ENCODE measurements at regions not wholly inside any gene's neighbourhood (a gene's known extent, or its start where the extent isn't known, plus 50 kb on each side); places are given as distances from the start of the nearest gene placed in this dataset.
"Not testable (repeated sequence)": the region's sequence is repeated elsewhere in the genome, so short reads cannot be mapped to it uniquely, and the experiment has no call there.

DNA sequence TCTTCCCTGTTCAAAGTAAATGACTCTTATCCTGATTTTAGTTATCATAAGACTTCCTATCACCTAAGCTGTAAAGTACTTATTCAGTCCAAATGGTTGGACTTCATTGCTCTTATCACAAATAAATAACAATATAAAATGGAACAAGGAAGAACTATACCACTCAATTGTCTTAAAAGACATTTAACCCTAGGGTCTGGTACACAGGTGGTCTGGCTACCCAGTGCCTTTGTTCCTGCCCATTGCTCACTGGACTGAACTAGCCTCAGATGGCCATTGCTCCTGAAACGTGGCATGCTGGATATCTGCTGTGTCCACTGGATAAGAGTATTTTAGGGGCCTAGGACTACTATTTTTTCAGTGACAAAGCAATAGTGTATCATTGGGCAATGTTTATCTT lies 574.3 kb upstream of the CA10 start:
- no peak for DNase-seq (ENCODE audit: low read depth)

DNA sequence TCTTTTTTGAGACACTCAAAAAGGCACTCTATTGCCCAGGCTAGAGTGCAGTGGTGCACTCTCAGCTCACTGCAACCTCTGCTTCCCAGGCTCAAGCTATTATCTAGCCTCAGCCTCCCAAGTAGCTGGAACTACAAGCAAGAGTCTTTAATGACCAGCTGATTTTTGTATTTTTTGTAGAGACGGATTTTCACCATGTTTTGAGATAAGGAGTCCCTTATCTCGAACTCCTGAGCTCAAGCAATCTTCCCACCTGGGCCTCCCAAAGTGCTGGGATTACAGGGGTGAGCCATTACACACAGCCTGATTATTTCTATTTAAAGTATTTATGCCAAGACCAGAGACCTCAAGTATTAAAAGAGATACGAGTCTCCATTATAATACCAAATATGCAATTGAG lies 566.1 kb upstream of the CA10 start:
- no peak for DNase-seq (ENCODE audit: low read depth)

DNA sequence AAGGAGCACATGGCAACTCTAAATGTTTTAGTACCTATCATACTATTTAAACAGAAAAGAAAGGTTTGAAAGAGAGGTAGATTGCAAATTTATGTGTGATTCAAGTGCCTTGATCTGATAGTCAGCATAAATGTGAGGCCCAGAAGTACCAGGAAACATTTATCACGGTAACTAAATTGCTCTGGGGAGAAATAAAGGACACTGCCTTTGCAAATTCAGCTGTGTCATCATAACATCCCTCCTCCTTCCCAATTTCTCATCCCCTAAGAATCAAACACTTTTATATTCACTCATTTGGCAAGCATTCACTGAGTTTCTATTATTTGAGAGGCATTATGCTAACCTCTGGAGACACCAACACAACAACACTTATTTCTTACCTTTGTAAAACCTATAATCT lies 563.4 kb upstream of the CA10 start:
- DNase-seq (ENCODE audit: low read depth): no peak

DNA sequence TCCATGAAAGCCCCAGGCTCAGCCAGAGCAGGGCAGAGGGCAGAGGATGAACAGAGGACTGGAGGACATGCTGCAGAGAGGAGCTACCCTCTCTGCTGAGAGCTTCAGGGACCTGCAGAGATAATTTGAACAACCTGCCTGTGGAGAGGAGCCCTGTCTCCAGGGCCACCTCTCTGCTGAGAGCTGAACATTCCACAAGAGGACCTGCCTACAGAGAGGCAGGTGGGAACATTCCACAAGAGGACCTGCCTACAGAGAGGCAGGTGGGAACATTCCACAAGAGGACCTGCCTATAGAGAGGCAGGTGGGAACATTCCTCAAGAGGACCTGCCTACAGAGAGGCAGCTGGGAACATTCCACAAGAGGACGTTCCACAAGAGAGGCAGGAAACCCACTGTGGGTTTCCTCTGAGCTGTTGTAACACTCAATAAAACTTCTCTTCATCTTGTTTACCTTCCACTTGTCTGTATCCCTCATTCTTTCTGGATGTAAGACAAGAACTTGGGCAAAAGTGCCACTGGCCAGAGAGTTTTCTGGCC lies 551.9 kb upstream of the CA10 start:
- no peak for DNase-seq (ENCODE audit: low read depth)

DNA sequence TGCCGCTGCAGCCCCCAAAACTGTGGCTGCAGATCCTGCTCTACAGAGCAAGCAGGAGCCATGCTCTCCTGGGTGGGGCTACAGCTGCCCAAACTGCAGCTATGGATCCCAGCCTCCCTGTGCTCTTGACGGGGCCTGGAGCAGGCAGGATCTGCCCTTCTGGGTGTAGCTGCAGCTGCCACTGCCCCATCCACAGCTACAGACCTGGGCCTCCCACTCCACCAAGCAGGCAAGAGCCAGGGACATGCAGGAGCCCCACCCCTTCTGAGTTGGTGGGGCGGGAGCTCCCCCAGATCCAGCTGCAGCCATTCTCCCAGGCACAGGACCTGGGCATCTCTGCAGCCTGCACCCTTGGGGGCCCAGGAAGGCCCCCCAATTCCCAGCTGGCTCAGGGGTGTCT lies 551.2 kb upstream of the CA10 start:
- DNase-seq (ENCODE audit: low read depth): no peak

DNA sequence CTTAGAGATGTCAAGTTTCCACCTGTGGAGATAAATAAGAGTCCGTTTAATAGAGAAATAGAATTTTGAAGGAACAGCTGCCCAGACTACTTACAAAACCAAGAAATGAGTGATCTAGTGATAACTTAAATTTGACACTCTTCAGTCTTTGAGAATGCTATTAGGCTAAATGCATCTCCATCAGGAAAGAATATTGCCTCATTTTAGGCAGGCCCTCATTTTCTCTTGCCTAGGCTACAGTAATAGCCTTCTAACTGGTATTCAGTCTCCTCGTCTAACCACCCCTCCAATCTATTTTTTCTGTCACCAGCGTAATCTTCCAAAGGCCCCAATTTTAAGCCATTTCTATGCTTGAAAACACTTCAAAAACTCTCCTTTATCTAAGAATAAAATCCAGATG lies 537.8 kb upstream of the CA10 start:
- DNase-seq (ENCODE audit: low read depth): no peak

DNA sequence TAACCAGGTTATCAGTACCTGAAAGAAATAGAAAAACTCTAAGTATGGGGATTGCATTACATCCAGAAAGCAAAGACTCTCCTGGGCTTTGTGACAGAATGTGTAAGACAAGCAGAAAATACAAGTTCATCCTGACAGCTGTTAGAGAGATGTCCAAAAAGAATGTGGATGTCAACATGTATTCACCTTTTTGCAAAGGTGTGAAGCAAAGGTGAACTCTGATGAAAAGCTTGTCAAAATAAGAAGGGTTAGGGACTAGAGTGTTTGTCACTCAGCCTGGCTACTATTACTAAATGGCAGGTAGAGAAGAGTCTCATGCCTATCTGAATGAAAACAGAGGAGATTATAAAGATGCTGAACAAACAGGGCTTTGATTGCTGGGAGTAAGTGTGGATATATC lies 527.6 kb upstream of the CA10 start:
- no peak for DNase-seq (ENCODE audit: low read depth)

DNA sequence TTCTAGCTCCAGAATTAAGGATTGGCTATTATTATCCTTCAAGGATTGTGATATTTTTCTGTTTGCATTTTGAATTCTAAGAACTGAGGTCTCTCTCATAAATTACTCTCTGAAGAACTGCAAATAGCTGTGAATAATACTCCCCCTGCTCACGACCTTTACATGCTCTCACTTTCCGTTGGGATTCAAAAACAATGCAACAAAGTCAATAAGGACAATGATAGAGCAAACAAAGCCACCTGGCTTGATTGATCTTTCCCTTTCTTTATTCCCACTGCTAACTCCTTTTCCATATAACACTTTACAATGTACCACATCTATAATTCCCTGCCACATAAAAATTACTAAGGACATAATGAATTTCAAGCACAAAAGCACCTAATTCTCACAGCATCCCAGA lies 523.0 kb upstream of the CA10 start:
- DNase-seq (ENCODE audit: low read depth): no peak

DNA sequence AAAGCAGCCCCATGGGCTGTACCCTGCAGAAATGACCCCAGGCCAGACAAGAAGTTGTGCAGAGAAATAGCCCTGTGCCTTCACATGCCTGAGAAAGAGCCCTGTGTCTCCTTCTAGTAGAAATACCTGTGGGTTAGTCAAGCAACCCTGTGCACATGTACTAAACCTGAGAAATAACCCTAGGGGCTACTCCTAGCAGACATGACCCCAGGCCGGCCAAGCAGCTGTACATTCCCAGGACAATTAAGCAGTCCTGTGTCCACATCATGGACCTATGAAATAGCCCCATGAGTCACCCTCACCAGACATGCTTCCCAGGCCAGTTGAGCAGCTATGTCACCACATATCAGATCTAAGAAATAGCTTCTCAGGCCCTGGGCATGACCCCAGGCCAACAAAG lies 519.7 kb upstream of the CA10 start:
- no peak for DNase-seq (ENCODE audit: low read depth)

DNA sequence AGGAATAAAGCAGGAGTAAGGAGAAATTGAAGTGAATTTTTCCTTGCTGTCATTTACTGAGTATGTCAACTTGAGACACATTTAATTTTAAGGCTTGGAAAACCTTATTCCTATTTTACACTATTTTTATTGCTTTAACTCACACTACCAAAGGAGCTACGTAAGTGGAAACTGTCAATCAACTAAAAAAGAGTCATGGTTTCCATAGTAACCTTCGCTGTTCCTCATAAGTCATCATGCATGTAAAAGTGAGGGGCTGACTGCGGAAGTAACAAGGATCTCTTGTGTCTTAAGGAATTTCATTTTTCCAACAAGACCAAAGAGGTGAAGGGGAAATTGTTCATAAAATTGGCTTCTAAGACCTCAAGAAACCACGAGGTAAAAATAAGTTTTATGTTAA lies 516.2 kb upstream of the CA10 start:
- no peak for DNase-seq (ENCODE audit: low read depth)

DNA sequence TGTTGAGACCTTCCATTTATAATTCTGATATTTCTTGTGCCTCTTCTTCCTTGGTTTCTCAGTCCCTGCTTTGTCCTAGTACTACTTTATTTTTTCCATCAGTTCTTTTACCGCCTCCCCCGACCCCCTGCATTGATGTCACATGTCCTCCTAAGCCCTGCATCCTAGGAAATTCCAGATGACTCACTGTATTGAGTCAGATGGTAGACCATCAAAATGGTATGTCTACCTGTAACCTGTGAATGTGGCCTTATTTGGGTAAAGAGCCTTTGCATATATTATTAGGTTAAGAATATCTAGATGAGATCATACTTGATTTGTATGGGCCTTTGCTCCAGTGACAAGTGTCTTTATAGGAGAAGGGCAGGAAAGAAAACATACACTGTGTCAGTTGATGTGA lies 515.3 kb upstream of the CA10 start:
- DNase-seq (ENCODE audit: low read depth): no peak

DNA sequence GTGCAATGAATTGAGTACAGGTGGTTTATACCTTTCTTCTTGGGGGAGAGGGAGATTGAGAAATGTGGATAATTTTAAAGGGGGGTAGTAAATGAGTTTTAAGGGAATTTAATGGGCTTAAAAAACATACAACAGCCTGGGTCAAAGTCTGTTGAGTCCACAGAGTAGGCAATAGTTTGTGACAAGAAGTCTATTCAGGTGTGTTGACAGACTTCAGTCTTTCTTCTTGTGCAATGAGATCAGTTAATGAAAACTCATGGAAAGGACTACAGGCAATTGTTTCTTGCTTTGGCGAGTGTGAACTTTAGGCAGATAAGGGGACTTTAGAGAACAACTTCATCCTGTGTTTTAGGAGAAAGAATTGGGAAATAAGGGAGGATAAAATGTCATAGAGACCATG lies 507.8 kb upstream of the CA10 start:
- DNase-seq (ENCODE audit: low read depth): no peak

DNA sequence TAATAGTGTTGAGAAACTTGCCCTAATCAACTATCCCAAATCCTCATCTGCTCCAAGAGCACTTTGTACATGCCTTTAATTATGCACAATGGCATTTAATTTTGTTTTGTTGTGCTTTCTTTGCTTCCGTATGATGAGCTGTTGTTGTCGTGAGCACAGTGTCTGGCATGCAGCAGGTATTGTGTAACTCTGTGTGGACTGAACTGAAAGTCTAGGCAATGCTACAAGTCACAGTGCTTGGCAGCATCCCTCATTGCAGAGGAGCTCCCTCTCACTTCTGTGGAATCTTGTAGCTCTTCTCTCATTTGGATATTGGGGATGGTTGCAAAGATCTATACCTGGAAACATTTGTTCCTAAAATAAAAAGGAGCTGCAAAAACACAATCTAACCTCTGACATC lies 502.2 kb upstream of the CA10 start:
- DNase-seq (ENCODE audit: low read depth): no peak

DNA sequence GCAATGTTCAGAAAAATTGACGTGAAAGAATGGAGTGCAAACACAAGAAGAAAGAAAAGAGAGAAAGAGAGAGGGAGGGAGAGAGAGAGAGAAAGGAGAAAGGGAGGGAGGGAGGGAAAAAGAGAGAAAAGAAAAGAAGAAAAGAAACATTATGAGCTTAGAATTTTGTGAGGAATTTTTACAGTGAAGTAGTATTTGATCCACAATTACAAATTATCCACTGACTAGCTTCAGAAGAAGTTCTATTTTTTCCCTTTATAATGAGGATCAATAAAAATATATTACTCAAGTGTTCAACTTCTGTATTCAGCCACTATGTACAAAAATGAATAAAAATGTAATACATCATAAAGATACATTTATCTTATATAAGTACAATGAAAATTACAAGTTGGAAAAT lies 494.5 kb upstream of the CA10 start:
- DNase-seq (ENCODE audit: low read depth): no peak

DNA sequence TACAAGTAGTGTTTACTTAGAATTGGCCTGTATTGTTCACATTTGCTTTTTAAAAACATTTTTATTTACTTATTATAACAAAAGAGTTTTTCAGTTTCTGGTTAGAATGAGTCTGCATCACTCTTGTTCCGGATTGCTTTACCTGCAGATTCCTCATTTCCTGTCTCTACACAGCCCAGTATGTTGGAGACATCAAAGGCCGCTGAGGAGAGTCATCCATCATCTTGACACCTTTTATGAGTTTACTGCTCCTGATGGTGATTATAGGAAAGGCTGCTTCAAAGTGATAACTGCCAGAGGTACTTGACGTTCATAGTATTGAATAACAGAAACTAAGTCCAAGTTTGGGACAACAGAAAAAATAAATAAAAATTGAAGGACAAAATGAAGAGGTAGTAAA lies 490.5 kb upstream of the CA10 start:
- no peak for DNase-seq (ENCODE audit: low read depth)

DNA sequence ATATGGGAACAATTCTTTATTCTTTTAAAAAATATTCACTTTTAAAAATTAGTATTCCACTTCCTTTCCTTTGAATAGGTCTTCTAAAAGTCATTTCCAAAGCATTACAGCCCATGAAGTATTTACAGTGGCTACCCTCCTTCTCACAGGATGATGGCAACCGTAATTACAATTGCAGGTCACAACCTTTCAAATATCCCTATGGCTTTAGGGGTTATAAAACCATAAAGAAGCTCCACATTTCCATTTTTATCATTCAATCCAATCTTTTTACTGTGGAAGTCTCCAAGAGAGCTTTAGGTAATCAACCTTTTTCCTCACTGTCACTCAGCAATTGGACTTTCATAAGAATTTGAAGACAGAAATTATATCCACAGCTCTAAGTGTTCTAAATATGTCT lies 488.9 kb upstream of the CA10 start:
- DNase-seq (ENCODE audit: low read depth): no peak

DNA sequence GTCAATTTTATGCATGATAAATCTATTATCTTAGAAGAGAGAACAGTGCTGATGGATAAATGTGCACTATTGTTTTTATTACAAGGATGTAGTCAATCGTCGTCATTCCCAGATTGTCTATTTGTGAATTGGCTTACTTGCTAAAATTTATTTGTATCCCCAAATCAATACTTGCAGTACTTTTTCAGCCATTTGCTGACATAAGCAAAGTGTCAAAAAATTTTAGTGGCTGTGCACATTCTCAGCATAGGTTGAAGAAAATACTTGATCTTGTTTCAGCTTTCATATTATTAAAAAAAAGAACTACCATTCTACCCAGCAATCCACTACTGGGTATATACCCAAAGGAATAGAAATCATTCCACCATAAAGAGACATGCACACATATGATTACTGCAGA lies 477.9 kb upstream of the CA10 start:
- DNase-seq (ENCODE audit: low read depth): no peak

DNA sequence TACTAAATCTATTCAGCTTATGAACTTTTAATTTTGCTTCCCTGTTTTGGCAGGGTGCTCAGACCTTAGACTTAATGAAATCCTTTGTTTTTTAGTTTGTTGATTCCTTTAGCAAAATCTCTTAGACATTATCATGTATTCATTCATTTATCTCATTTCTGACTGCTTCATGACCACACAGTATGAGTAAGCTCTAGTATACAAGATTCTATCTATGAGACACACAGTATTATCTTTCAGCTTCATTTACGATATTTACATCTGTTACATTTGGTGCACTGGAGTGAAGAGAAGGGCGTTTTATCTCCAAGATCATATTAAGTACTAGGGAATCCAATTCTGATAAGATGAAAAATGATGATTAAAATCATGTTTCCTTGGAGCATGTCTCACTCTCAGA lies 448.1 kb upstream of the CA10 start:
- DNase-seq (ENCODE audit: low read depth): no peak

DNA sequence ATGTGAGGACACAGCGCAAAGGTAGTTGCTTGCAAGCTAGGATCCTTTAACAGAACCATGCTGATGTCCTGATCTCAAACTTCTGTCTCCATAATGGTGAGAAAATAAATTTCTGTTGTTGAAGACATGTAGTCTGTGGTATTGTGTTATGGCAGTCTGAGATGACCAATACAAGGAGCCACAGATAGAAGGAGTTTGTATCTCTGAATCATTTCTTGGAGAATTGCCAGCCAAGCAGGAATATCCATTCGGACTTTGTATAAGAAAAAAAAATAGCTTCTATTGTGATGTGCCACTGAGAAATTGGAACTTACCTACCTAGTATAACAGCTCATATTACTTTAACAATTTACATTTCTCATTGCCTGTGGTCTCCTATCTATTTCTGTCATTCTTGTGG lies 447.6 kb upstream of the CA10 start:
- DNase-seq (ENCODE audit: low read depth): peak; percentile 5

DNA sequence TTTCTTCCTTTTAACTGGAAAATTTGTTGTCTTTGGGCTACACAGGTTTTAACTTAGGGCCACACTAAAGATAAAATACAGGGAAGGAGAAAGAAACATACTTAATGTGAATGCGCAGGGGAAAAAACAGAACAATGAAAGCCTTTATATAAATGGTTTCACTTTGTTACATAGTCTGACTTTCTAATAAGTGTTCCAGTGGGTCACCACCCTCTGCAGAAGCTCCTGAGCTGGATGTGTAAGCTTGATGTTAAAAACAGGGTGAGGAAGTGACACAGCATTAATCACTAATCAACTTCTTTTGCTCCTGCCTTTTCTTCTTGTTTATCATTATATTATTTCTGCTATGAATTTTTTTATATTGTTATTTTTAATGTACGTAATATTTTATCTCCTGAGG lies 445.6 kb upstream of the CA10 start:
- no peak for DNase-seq (ENCODE audit: low read depth)

DNA sequence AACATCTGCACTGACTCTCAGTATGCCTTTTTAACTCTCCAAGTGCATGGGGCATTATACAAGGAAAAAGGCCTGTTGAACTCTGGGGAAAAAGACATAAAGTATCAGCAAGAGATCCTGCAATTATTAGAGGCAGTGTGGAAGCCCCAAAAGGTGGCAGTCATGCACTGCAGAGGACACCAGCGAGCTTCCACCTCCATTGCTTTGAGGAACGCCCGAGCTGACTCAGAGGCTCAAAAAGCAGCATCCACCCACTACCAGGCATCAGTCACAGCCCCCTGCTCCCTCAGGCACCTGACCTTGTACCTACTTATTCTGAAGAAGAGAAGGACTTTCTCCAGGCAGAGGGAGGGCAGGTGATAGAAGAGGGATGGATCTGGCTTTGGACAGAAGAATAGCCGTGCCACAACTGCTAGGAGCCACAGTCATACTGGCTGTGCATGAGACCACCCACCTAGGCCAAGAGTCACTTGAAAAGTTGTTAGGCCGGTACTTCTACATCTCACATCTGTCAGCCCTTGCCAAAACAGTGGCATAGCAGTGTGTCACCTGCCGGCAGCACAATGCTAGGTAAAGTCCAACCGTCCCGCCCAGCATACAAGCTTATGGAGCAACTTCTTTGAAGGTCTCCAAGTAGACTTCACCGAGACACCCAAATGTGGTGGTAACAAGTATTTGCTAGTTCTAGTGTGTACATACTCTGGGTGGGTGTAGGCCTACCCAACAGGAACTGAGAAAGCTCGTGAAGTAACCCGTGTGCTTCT lies 439.1 kb upstream of the CA10 start:
- DNase-seq (ENCODE audit: low read depth): not testable (repeated sequence)

DNA sequence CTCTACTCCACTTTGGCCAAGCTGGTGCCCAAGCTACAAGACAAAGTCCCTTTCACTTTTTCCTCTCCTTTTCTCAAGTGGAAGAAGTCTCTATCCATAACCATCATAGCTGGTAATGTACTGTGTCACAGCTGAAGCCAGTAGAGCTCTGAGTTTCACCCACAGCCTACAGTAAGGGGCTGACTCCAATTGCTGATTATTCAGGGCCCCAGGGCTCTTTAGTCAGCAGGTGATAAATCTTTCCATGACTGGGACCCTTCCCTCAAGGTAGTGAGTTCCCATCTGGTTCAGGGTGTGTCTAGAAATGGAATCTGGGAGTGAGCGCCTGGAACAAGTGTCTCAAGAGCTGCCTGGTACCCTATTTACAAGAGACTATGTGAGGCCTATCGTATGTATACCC lies 436.0 kb upstream of the CA10 start:
- DNase-seq (ENCODE audit: low read depth): no peak

DNA sequence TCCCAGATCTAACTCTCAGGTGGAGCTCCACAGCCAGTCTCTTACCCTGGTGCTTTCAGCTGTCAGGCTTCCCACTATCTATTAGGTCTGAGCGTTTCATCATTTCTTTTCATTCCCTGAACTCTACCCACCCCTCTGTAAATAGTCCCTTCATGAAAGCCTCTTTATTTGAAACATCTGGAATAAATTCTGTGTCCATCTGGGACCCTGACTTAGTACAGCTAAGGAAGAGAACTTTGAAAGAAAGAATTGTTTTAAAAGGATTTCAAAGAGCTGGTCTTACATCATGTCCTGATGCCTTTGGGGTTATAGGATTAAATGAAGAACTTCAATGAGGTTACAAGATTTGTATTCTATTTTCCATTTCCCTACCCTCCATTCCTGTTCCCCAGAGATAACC lies 388.5 kb upstream of the CA10 start:
- no peak for DNase-seq (ENCODE audit: low read depth)

DNA sequence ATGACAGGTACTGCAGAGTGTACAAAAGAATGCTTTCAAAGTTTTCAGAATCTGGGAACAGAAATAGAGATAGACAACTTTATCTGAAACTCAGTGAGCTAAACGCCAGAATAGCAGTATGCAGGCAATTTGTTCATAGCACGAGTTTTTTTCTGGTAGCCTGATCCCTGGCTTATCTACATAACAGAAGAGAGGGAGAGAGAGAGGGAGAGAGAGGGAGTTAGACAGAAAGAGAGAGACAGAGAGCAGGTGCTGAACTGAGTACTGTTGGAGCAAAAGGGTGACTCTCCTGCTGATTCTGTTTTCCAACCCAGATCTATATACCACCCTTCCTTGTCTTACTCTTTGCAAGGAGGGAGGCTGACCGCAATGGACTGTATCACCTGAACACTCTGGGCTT lies 388.0 kb upstream of the CA10 start:
- no peak for DNase-seq (ENCODE audit: low read depth)

DNA sequence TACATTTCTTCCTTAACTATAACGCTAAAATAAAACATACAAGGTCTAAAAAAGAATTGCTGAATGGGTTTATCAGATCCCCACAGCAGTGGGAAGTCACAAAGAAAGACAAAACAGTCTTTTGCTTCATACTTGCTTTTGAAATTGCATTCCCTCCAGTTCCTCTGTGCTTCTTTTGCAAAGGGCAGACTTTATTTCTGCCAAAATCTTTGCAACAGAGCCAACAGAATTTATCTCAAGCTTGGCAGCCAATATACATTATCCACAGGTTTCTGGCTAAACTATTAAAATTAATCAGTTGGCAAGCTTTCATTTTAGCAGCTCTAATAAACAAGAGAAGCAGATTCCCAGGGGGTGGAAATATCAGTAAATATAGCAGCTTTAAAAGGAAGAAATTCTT lies 378.9 kb upstream of the CA10 start:
- no peak for DNase-seq (ENCODE audit: low read depth)
